ENCODE measurements at regions not wholly inside any gene's neighbourhood (a gene's known extent, or its start where the extent isn't known, plus 50 kb on each side); places are given as distances from the start of the nearest gene placed in this dataset.

DNA sequence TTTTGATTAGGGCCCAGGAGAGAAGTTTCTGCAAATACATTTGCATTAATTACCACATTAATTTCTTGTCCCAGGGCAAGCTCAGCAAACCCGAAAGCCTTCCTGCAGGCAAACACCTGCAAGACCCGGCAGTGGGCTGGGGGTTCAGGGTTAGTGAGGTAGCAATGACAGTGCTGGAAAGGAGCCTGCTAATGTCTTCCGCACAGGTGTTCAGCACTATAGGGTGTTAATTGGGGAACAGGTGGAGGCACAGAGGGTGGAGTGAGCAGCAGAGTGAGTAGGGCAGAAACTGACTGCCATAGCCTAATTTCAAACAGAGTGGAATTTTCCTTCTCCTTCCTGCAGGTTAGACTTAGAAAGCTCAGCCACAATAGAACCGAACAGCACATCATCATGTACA is 50.9 kb upstream of the UBASH3B start:
- H3K27me3 ChIP-seq (replicated peaks in 1 of 7): no peaks in the 10 kb centered on the region
- 88 to 95% (median 92%) methylated on average over 4 of the region's 4 CpGs for WGBS, 5 donors

DNA sequence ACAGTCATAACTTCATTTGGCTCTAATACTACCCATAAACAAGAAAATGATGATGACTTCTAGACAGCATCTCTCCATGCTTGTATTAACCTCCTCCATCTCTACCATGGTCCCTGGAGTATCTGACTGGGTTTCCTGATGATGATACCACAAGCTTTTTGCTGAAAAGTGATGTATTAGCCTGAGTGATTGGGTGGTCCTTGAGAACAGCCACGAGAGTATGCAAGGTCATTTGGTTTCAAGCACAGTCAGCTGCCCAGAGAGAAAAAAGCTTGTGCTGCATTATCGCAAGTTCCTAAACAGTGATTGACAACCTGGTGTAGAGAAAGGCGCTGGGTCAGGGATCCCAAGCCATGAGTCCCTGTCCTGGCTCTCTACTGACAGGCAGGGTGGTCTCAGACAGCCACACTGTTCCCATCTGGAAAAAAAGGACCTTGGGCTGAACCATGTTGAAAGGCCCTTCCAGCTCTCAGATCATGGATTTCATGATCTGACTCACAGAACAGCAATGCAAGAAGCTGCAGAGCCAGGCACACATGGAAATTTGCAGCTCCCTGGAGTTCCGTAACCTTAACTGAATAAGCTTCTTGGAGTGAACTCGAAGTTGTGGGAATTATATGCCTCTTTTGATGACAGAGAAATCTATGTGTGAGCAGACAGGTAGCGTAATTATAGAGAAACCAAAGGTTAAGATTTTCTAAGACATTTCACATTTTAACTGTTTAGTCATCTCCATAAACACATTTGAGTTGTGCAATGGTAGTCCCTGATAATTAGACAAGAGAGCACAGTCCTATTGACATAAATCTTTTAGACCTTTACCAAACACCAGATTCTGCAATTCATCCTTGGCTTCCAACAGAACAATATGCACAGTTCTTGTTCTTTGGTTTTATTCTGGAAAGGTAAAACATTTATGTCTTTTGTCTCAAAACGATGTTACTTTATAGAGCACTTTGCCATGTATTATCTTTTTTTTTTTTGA is 54.1 kb upstream of the UBASH3B start:
- intact Hi-C loops (cut with DNase I; ENCODE audit: low total_unique reads): no loop called here
- no peak for TF ChIP-seq POLR2AphosphoS5 (IDR thresholded peaks at IDR 0.05)
- TF ChIP-seq, protein P1, sequence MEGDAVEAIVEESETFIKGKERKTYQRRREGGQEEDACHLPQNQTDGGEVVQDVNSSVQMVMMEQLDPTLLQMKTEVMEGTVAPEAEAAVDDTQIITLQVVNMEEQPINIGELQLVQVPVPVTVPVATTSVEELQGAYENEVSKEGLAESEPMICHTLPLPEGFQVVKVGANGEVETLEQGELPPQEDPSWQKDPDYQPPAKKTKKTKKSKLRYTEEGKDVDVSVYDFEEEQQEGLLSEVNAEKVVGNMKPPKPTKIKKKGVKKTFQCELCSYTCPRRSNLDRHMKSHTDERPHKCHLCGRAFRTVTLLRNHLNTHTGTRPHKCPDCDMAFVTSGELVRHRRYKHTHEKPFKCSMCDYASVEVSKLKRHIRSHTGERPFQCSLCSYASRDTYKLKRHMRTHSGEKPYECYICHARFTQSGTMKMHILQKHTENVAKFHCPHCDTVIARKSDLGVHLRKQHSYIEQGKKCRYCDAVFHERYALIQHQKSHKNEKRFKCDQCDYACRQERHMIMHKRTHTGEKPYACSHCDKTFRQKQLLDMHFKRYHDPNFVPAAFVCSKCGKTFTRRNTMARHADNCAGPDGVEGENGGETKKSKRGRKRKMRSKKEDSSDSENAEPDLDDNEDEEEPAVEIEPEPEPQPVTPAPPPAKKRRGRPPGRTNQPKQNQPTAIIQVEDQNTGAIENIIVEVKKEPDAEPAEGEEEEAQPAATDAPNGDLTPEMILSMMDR (IDR thresholded peaks at IDR 0.05 in 8 of 11, conservative IDR thresholded peaks at IDR 0.05 in 3 of 11): no peak
- no peak for TF ChIP-seq POLR2A (IDR thresholded peaks at IDR 0.05)
- WGBS, 5 donors: 74 to 87% (median 80%) methylated on average over 6 to 7 of the region's 7 CpGs
- Histone ChIP-seq H3K9me3 (no peaks in the 10 kb centered on the region), H3K4me3 (no peak overlapping the region), H3K4me1 (no peaks in the 10 kb centered on the region), H3K36me3 (no peaks in the 10 kb centered on the region), H3K27me3 (replicated peaks in 1 of 7) (peaks cover 0 to 16% (median 0%) of the 10 kb centered on the region in 7 donors), H3K27ac (no peak overlapping the region)
- DNase-seq: no peak

More for the DNA sequence above, 50.9 kb upstream of the UBASH3B start:
- no peak for DNase-seq
- Histone ChIP-seq H3K9me3 (no peaks in the 10 kb centered on the region), H3K27ac (no peak overlapping the region), H3K4me3 (no peak overlapping the region), H3K36me3 (no peaks in the 10 kb centered on the region), H3K4me1 (no peaks in the 10 kb centered on the region)
- TF ChIP-seq, protein P1 (IDR thresholded peaks at IDR 0.05 in 8 of 11, conservative IDR thresholded peaks at IDR 0.05 in 3 of 11): no peak
- TF ChIP-seq POLR2AphosphoS5 (IDR thresholded peaks at IDR 0.05): no peak
- intact Hi-C loops (cut with DNase I; ENCODE audit: low total_unique reads): no loop called here

DNA sequence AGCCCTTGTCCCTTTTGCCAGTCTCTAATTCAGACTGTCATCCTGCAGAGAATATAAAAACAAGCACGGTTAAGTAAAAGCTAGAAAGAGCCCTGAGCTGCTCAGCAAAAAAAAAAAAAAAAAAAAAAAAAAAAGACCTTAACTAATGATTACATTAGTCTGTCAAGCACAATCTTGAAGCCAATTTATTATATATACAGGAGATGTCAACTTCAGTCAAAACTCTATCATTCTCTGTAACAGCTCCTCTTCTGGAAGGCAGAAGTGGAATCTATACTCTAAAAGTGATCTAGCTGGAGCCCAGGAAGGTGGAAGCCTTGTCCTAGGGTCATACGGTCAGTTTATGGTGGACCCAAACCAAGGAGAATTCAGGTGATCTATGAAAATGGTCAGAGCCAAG is 55.2 kb upstream of the UBASH3B start:
- intact Hi-C loops (cut with DNase I; ENCODE audit: low total_unique reads): no loop called here
- Histone ChIP-seq H3K4me1 (no peaks in the 10 kb centered on the region), H3K9me3 (no peaks in the 10 kb centered on the region), H3K4me3 (no peak overlapping the region), H3K27ac (no peak overlapping the region), H3K36me3 (no peaks in the 10 kb centered on the region), H3K27me3 (replicated peaks in 1 of 7) (peaks cover 0 to 21% (median 0%) of the 10 kb centered on the region in 7 donors)
- 76 to 95% (median 90%) methylated on average over 2 of the region's 2 CpGs for WGBS, 5 donors
- no peak for DNase-seq
- TF ChIP-seq POLR2AphosphoS5 (IDR thresholded peaks at IDR 0.05): no peak
- TF ChIP-seq, protein P1 (IDR thresholded peaks at IDR 0.05 in 8 of 11, conservative IDR thresholded peaks at IDR 0.05 in 3 of 11): no peak

DNA sequence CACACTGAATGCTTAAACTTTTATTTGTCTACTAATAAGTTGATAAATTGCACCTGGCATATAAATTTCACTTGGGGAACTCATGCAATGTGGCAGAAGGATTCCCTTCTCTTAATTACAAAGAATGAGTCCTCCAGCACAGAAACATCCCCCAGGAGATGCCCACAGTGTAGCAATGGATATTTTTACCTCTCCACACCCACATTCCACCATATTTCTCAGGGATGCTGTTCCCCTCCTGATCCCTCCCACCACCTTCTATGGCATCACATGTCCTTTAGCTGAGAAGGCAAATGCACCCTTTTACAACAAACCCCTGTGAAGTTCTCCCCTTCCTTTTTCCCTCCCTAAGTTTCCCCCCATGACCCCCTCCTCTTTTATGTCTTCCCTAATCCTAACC is 56.1 kb upstream of the UBASH3B start:
- Histone ChIP-seq H3K4me1 (no peaks in the 10 kb centered on the region), H3K9me3 (no peaks in the 10 kb centered on the region), H3K36me3 (no peaks in the 10 kb centered on the region), H3K27me3 (replicated peaks in 1 of 7) (peaks cover 0 to 21% (median 0%) of the 10 kb centered on the region in 7 donors), H3K27ac (no peak overlapping the region), H3K4me3 (no peak overlapping the region)
- TF ChIP-seq, protein P1 (IDR thresholded peaks at IDR 0.05 in 8 of 11, conservative IDR thresholded peaks at IDR 0.05 in 3 of 11): no peak
- TF ChIP-seq POLR2A (IDR thresholded peaks at IDR 0.05) (no peak), POLR2AphosphoS5 (IDR thresholded peaks at IDR 0.05) (no peak)
- intact Hi-C loops (cut with DNase I; ENCODE audit: low total_unique reads): no loop called here
- no peak for DNase-seq
